NCI-H1694 (cell line): ENCODE measurements at regions not wholly inside any gene's neighbourhood (a gene's known extent, or its start where the extent isn't known, plus 50 kb on each side); places are given as distances from the start of the nearest gene placed in this dataset.

Experiments used
- DNase-seq: peaks from one replicate; lab custom pipeline; 2025; lab: John Stamatoyannopoulos, UW

- no peak for DNase-seq
Observed at GRCh38 chr3:31250116-31250777, 282.5 kb upstream of the STT3B start.

- DNase-seq, result no peak
Observed at GRCh38 chr3:31251083-31251482, 281.6 kb upstream of the STT3B start.

GRCh38 chr3:31252216-31253185, 280.2 kb upstream of the STT3B start:
- no peak for DNase-seq

- no peak for DNase-seq
Observed at GRCh38 chr3:31253782-31254181, 278.9 kb upstream of the STT3B start.

- DNase-seq, result no peak
Observed at GRCh38 chr3:31254483-31254882, 278.2 kb upstream of the STT3B start.

- no peak for DNase-seq
Observed at GRCh38 chr3:31255007-31255581, 277.6 kb upstream of the STT3B start.

GRCh38 chr3:31262201-31262600, 270.5 kb upstream of the STT3B start:
- DNase-seq, result no peak

- DNase-seq, result no peak
Observed at GRCh38 chr3:31263897-31264296, 268.8 kb upstream of the STT3B start.

GRCh38 chr3:31265646-31266428, 266.9 kb upstream of the STT3B start:
- DNase-seq, result no peak

- no peak for DNase-seq
Observed at GRCh38 chr3:31268868-31269267, 263.9 kb upstream of the STT3B start.

GRCh38 chr3:31270010-31270409, 262.7 kb upstream of the STT3B start:
- DNase-seq, result no peak

GRCh38 chr3:31274326-31275024, 258.2 kb upstream of the STT3B start:
- DNase-seq, result no peak

- DNase-seq, result no peak
Observed at GRCh38 chr3:31275038-31275572, 257.6 kb upstream of the STT3B start.

GRCh38 chr3:31275583-31275982, 257.1 kb upstream of the STT3B start:
- DNase-seq, result no peak

GRCh38 chr3:31277582-31277981, 255.1 kb upstream of the STT3B start:
- DNase-seq, result no peak

- no peak for DNase-seq
Observed at GRCh38 chr3:31278532-31278931, 254.2 kb upstream of the STT3B start.

GRCh38 chr3:31284776-31285175, 247.9 kb upstream of the STT3B start:
- DNase-seq, result no peak

GRCh38 chr3:31285833-31286486, 246.8 kb upstream of the STT3B start:
- DNase-seq, result no peak

GRCh38 chr3:31288224-31288623, 244.5 kb upstream of the STT3B start:
- DNase-seq, result no peak

- no peak for DNase-seq
Observed at GRCh38 chr3:31288641-31289100, 244.1 kb upstream of the STT3B start.

GRCh38 chr3:31289584-31289983, 243.1 kb upstream of the STT3B start:
- no peak for DNase-seq
